ENCODE measurements at regions not wholly inside any gene's neighbourhood (a gene's known extent, or its start where the extent isn't known, plus 50 kb on each side); places are given as distances from the start of the nearest gene placed in this dataset.

DNA sequence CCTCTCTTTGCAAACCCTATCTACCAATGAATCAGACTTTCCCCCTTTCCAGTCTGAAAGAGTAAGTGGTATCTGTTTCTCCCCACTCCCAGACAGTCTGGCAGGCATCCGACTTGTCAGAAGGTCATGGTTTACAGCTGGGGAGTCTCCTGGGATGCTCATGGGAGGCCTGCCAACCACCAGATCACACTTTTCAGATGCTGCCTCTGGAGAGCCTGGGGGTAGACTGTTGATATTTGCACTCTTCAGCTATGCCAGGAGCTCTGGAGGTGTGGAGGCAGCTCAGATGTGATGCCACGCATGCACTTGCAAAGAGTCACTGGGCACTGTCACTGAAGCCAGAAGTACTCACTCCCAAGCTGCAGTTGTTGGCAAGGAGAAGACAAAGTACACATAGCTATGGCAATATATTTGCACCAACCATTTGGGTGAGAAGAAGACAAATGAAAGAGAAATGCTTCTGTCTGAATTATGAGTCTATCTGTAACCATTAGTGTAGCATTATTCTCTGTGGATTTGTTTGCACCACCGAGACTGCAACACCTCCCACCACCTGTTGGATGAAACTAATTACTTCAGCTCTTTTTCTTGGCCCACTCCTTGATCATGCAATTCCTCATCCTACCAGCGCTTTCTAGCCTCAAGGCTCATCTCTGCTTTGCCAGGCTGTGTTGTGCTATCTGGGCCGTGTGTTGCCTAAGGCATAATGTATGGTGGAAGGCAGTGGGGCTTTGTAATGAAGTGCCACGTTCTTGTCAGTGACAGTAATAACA, 133.0 kb upstream of the SPAG17 start:
- no peak for TF ChIP-seq EZH2 (IDR thresholded peaks at IDR 0.05; ENCODE audit: borderline replicate concordance, low read depth, low read length, severe bottlenecking)
- TF ChIP-seq, protein P1, sequence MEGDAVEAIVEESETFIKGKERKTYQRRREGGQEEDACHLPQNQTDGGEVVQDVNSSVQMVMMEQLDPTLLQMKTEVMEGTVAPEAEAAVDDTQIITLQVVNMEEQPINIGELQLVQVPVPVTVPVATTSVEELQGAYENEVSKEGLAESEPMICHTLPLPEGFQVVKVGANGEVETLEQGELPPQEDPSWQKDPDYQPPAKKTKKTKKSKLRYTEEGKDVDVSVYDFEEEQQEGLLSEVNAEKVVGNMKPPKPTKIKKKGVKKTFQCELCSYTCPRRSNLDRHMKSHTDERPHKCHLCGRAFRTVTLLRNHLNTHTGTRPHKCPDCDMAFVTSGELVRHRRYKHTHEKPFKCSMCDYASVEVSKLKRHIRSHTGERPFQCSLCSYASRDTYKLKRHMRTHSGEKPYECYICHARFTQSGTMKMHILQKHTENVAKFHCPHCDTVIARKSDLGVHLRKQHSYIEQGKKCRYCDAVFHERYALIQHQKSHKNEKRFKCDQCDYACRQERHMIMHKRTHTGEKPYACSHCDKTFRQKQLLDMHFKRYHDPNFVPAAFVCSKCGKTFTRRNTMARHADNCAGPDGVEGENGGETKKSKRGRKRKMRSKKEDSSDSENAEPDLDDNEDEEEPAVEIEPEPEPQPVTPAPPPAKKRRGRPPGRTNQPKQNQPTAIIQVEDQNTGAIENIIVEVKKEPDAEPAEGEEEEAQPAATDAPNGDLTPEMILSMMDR (IDR thresholded peaks at IDR 0.05; ENCODE audit: borderline replicate concordance, extremely low read depth, low read length, poor library complexity, severe bottlenecking), result no peak

All from DND-41 (cell line).